CD4-positive, alpha-beta T cell treated with Interleukin-17A for 1 hour (primary cell): ENCODE measurements at regions not wholly inside any gene's neighbourhood (a gene's known extent, or its start where the extent isn't known, plus 50 kb on each side); places are given as distances from the start of the nearest gene placed in this dataset.
A peak's percentile ranks its signal among the peaks of the same experiment; 100 is the strongest.
"Not testable (repeated sequence)": the region's sequence is repeated elsewhere in the genome, so short reads cannot be mapped to it uniquely, and the experiment has no call there.

ENCODE experiments used
- DNase-seq: peaks from one replicate; pipeline ENCODE4 v3.0.0-alpha.2; 2020

DNA sequence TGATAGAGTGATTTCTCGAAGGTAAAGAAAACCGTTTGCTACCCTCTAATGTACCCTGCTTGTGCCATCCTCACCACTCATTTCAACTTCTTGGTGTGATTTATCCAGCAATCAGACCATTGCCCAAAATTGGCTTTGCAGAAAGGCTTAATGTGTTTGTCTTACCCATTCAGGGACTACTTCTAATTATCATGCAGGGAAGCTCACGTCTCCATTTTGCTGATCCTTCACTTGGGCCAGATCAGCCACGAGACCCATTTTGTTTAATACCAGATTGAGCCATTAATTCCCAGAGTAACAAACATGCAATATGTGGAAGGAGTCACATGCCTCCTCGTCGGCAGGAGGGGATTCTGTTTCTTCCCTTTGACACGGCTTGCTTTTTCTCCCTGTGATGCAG is 51.1 kb upstream of the CRY1 start:
- no peak for DNase-seq

DNA sequence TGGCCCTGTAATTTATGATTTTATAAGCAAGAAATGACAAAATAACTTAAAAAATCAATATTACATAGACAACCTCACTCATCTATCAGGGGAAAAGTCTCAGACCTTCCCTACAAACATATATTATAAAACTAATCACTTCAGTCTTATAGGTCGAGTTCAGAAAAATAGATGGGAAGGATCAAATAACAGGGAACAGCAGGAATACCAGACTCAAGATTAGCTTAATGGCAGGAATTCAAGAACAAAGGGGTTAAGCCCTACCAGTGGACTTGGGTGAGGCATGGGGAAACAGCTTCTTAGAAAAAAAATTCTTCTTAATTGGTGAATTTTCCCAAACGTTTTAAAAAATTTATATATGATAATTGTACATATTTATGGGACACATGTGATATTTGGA is 51.6 kb upstream of the CRY1 start:
- DNase-seq, result no peak

DNA sequence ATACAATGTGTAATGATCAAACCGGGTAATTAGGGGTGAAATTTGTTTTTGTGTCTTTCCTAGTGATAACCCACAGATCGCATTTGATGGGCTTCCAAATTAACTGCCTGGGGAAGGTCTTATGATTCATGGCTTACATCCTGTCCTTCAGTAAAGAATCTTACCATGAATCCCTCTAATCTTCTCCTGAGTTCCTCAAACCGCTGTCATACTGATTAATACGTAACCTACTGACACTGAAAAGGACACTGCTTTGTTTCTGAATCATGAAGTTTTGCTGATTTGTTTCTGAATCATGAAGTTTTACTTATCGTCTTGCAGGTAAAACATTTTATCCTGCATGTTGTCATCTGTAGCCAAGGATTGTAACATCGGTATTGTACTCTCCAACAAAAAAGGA is 52.0 kb upstream of the CRY1 start:
- no peak for DNase-seq

DNA sequence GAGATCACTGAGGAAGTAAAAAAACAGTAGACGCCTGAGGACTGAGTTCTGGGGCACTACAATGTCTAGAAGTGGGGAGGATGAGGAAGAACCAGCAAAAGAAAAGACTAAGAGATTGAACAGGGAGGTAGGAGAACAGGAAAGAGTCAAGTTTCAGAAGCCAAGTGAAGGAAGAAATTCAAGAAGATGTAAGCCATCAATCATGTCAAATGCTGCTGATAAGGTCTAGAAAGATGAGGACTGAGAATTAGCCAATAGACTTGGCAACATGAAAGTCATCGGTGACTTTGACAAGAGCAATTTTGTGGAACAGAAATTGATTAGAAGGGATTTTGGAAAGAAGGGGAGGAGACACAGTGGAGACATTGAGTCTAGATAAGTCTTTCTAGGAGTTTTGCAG is 54.8 kb upstream of the CRY1 start:
- DNase-seq, result no peak

DNA sequence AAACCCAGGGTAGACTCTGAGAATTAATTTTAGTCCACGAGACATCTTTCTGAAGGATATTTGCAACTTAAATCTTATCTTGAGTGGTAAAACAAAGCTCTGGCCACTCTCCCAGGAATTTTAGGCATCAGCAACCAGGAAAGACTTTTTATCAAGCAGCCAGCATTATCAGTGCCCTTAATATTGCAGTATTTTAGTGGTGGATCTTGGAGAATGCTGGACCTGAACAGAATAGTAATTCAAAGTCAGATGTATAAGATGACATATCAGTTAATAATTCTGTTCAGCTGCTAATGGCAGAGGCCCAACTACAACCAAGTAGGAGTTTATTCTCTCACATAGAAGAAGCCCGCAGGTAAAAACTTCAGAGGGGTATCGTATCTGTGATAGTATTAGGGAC is 59.0 kb upstream of the CRY1 start:
- no peak for DNase-seq

DNA sequence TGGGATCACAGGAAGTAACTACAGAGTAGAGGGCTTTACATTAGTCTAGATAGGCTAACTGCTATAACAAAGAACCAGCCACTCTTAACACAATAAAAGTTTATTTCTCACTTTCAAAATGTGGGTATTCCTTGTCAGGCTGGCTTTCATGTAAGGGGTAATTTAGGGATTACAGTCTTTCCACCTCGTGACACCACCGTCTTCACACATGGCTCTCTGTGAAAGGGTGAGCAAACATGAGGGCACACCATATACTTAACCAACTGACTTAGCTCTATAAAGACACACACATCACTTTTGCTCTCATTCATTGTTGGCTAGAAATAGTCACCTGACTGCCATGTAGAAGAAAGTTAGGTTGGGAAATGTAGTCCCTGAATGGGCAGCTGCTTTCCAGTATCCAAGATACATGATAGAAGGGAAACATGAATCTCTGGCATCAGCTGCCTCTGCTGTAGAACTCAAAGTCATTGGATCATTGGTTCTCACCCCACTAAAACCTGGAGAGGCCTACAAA is 66.1 kb upstream of the CRY1 start:
- no peak for DNase-seq

DNA sequence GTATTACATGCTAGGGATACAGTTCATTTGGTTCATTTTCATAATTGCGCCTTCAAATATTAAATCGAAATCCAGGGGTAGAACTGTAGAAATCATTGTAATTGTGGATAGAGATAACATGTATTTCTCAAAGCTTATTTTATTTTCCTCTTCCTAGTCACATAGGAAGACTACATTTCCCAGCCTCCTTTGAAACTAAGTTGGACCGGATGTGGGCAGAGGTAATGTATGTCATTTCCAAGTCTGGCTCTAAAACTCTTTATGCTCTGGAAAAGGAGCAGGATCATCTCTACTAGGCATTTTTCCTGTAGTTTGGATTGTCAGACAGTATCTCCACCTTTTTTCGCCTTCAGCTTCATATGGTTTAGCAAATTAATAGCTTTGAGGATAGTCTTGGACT is 70.1 kb upstream of the CRY1 start:
- no peak for DNase-seq

DNA sequence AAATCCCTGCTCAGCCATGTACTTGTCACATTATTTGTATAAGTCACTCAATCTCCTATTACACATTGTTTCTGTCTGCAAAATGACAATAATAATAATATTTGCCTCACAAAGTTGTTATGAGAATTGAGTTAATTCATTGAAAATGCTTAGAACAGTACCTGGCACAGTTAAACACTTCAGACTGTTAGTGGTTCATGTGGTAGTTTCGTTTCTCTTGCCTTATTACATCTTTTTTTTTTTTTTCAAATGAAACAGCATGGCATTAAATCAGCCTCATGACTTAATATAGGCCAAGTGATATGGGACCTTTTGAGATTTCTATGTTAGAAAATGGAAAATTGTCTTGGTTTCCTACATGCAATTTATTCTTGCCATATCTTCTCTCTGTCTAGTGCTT is 71.0 kb upstream of the CRY1 start:
- no peak for DNase-seq

DNA sequence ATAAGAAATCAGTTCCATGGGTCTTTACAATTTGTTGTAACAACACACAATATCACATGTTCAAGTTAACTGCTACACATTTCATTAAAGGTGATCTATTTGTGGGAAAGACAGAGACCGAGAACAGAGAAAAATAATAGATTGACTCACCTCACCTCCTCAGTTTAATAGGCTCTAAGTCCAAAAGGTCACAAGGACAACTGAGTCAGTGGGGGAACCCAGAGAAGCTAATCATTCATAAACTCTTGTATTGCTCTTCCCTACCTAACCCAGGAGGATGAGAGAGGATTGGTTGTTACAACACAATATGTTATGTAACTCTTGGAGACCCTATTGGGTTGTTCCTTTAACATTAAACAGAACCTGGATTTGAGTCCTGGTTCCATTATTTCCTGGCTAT is 72.2 kb upstream of the CRY1 start:
- DNase-seq, result no peak

DNA sequence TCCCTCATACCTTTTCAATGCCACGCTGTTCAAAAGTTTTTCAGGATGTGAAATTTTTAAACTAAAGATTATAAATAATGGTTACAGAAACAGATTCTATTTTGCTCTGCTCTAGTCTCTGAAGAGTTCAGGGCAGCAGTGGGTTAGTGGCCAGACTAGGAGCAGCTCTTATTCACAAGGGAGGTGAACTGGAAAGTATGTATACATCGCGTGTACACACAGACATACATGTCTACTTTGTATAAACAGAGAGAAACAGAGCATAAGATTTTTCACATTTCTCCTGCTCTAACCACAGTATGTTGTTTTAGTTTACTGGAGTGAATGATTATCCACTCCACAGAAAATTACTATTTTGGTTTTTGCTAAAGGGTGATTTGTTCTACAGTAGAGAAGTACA is 74.4 kb upstream of the CRY1 start:
- no peak for DNase-seq

DNA sequence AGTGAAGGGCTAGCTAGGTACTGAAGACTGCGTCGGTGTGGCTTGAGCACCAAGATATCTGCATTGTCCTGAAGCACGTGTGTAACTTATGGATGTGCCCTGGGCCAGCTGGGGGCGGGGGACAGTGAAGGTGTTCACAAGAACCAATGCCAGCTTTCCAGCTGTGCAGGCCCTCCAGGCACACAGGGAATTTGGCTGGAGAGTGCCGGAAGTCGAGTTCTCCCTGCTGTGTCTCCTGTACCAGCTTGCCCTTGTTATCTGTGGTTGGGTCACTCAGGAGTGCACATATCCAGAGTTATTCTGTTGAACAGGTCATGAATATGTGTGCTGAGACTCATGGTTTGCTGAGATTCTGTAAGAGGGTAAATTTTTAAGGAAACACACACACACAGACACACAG is 75.9 kb upstream of the CRY1 start:
- no peak for DNase-seq

DNA sequence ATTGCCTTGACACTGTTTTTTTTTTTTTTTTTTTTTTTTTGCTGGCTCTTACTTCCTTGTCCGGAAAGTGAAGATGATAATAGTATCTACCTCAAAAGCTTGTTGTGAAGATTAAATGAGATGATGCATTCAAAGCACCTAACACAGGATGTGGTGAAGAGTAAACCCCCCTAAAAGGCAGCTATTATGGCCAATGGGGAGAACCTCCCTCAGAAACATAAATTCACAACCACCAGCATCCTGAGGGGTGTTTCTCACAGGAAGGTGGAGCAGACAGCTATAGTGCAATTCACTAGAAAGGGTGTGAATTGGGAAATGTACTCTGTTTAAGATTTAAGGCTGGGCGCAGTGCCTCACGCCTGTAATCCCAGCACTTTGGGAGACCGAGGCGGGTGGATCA is 85.4 kb upstream of the CRY1 start:
- DNase-seq, result peak; percentile 46

DNA sequence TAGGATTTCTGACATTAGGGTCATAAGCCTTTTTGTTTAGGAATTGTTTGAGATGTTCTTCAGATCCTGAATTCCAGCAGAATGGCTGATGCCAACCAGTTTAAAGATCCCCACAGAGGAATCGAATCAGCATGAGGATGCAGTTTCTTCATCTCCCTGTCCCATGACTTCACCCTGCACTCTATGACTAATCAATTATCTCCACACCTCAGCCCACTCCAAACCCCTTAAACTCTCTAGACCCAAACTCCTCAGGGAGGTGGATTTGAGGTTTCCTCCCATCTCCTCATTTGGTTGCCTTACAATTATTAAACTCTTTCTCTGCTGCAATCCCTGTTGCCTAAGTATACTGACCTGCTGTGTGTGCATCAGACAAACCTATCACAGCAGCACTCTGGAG is 86.5 kb upstream of the CRY1 start:
- DNase-seq, result no peak

DNA sequence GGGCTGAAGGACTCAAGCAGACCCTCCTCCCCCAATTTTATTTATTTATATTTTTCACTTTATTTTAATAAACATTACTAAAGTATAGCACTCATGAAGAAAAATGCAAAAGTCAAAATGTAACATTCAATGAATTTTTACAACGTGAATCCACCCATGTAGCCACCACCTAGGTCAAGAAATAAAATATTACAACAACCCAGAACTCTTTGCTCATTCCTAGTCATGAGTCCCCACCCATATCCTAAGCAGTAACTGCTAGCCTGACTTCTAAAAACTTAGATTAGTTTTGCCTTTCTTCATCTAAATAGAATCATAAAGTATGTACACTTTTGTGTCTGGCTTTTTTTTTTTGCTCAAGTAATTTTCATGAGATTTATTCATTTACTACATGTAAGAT is 86.9 kb upstream of the CRY1 start:
- DNase-seq, result no peak

DNA sequence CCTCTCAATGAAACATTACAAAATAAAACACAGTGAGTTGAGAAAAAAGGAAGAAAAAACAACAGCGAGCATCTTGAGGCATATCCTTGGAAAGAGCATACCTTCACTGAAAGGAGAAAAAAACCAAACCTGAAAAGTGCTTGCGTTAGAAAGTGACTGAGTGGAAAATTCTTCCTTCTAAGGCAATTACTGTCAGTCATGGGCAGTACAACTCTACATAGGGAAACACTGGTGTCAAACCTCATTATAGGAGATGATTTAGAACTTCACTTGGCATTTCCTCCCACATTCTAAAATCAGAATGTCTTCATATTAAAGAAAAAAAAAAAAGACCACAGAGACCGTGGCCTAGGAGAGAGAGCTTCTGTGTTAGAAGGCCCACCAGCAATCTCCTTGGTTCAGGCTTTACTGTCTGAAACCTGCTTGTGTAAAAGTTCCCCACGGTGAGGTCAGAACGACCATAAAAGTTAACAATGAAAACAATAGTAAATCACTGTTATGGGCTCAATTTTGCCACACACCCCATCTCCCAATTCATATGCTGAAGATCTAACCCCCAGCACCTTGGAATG is 91.1 kb upstream of the CRY1 start:
- DNase-seq, result no peak

DNA sequence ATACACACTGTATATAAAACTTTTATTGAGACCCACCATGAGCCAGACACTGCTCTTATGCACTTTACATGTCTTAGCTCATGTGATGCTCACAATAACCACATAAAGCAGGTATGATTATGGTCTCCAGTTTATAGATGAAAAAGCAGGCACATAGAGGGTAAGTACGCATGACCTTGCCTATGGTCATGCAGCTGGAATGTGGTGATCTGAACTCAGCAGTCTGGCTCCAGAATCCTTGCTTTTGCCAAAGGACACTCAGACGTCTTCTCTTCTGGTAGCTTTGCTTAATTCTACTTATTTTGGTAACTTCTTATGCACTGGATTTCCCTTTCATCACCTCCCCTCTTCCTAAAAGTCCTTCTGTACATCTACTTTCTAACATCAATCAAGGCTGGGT is 103.3 kb upstream of the CRY1 start:
- DNase-seq, result no peak

DNA sequence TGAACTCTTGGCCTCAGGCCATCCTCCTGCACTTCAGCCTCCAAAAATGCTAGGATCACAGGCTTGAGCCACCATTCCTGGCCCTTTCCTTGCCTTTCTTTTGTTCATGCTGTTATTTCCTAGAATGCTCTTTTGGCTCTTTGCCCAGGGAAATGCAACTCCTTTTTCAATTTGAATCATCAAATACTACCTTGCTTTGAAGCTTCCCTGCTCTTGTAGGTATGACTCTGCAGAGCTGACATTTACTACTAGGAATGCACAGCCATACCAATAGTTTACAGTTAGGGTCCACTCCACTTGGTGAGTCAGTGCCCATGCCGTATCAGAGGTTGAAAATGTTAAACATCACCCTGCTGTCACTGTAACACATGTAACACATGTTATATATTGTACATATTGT is 107.0 kb upstream of the CRY1 start:
- no peak for DNase-seq

DNA sequence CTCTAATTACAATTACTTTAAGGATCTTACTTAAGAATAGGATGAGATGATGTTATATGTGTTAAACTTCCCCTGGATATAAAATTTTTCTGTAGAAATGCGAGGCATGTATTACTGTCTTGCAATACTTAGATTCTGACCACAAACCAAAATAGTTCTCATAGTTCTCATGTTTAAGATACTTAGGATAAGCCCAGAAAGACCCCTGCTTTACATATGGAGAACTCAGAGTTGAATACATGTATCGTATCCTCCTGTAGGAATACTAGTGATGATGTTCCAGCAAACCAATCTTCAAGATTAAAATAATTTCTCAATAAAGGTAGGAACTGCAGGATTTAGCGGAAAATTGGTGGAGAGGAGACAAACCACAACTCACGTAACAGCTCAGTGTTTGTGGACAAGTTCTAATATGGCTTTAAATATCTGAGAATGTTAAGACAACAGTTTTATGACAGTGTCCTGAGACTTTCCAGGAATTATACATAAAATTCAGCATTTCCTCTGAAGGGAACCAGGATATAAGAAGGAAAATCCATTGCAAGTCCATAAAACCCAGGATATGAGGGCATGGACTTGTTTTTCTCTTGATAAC is 114.7 kb upstream of the CRY1 start:
- no peak for DNase-seq

DNA sequence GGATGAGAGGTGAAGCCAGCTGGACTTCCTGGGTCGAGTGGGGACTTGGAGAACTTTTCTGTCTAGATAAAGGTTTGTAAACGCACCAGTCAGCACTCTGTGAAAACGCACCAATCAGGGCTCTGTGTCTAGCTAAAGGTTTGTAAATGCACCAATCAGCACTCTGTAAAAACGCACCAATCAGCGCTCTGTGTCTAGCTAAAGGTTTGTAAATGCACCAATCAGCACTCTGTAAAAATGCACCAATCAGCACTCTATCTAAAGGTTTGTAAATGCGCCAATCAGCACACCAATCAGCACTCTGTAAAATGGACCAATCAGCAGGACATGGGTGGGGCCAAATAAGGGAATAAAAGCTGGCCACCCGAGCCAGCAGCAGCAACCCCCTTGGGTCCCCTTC is 116.4 kb upstream of the CRY1 start:
- DNase-seq, result not testable (repeated sequence)

DNA sequence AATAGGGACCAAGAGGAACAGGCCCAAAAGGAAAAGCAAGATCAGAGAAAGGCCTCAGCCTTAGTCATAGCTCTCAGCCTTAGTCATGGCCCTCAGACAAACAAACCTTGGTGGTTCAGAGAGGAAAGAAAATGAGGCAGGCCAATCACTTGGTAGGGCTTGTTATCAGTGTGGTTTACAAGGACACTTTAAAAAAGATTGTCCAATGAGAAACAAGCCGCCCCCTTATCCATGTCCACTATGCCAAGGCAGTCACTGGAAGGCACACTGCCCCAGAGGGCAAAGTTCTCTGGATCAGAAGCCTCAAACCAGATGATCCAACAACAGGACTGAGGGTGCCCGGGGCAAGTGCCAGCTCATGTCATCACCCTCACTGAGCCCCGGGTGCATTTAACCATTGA is 121.0 kb upstream of the CRY1 start:
- DNase-seq, result not testable (repeated sequence)

DNA sequence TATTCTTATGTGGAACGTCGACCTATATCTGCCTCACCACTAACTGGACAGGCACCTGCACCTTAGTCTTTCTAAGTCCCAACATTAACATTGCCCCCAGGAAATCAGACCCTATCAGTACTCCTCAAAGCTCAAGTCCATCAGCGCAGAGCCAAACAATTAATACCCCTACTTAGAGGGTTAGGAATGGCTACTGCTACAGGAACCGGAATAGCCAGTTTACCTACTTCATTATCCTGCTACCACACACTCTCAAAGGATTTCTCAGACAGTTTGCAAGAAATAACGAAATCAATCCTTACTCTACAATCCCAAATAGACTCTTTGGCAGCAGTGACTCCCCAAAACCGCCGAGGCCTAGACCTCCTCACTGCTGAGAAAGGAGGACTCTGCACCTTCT is 123.1 kb upstream of the CRY1 start:
- DNase-seq, result not testable (repeated sequence)

DNA sequence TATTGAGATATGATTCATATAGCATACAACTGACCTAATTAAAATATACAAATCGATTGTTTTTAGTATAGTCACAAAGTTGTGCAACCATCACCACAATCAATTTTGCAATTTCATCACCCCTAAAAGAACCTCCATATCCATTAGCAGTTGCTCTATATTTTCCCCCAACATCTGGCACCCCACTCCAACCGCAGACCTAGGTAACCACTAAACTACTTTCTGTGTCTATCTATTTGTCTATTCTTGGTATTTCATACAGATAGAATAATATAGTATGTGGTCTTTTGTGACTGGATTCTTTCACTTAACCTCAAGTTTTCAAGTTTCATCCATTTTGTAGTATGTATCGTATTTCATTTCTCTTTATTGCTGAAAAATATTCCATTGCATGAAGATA is 126.0 kb upstream of the CRY1 start:
- DNase-seq, result no peak

DNA sequence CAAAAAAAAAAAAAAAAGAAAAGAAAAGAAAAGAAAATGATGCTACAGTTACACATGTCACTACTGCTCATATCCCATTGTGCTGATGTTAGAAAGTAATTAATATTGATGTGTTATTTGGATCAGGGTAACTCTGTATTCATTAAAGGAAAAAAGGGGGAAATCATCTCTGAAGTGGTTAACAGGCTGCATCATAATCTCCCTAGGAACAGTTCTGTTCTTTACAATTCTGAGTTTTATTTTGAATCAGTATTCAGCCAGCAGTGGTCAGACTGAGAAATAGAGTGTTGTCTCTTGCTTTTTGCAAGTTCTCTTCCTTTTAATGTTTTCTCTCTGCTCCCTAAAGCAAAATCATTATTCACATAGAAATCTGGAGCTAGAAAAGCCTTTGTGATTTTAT is 128.6 kb upstream of the CRY1 start:
- no peak for DNase-seq

DNA sequence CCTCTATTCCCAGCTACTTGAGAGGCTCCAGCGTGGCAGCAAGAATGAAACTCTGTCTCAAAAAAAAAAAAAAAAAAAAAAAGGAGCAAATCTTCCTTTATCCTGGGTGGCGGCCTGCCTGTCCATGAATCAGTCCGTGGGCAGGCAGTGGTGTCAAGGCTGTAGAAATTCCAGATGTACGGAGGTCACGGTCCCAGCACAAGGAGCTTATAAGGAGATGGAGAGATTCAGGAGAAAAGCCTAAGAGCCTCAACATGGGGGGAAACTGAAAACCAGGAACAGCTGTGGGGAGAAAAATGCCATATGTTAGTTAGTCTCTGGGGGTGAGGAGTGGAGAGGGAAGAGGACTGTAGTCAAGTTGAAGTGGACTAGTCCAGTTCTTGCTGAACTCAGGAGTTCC is 130.5 kb upstream of the CRY1 start:
- DNase-seq, result no peak

DNA sequence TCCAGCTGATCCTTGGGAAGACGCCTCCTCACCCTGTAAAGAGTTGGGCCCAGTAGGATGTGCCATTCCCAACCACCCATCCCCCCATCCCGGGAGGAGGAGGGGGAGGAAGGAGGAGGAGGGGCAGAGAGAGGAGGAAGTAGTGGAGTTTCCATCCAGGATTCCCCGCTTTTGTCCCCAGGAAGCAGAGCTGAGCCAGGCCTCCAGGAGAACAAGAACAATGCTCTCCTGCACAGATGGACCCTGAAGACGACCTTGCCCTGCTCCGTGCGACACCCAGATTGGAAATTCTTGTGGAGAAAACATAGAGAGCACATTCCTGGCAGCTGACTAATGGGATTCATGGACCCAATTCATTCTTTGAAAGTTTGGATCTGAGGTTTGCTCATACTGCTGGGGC is 132.3 kb upstream of the CRY1 start:
- DNase-seq, result no peak
